GM13976 (cell line): ENCODE measurements at regions not wholly inside any gene's neighbourhood (a gene's known extent, or its start where the extent isn't known, plus 50 kb on each side); places are given as distances from the start of the nearest gene placed in this dataset.
A peak's percentile ranks its signal among the peaks of the same experiment; 100 is the strongest.

ENCODE experiments used
- DNase-seq: peaks from one replicate; pipeline ENCODE4 v3.0.0; 2012; ENCODE audit warnings: low spot score
- CTCF ChIP-seq: IDR thresholded peaks from 2 replicates; pipeline ENCODE4 v1.5.1; 2012; ENCODE audit warnings: borderline replicate concordance, mild to moderate bottlenecking; ENCODE audit not compliant: insufficient read depth; ENCODE audit errors: extremely low read depth, missing control alignments, control extremely low read depth
- in situ Hi-C: fragments of 300-500 bp; cut with MboI; formaldehyde crosslinking; loops from one replicate; pipeline ENCODE4 v1.12.0; 2022; ENCODE audit warnings: low sequenced_read_pairs, mixed read lengths, inconsistent platforms; ENCODE audit not compliant: unreplicated experiment

GRCh38 chr15:92714077-92714476 is 58.5 kb upstream of the FAM174B start:
- DNase-seq, result peak; percentile 36
- in situ Hi-C loops, result loop anchor here (10.0 to 25.0 kb wide), 3 partner anchors 99 to 627 kb away; partner anchors contain the start of gene ST8SIA2
- TF ChIP-seq CTCF, result no peak

DNA sequence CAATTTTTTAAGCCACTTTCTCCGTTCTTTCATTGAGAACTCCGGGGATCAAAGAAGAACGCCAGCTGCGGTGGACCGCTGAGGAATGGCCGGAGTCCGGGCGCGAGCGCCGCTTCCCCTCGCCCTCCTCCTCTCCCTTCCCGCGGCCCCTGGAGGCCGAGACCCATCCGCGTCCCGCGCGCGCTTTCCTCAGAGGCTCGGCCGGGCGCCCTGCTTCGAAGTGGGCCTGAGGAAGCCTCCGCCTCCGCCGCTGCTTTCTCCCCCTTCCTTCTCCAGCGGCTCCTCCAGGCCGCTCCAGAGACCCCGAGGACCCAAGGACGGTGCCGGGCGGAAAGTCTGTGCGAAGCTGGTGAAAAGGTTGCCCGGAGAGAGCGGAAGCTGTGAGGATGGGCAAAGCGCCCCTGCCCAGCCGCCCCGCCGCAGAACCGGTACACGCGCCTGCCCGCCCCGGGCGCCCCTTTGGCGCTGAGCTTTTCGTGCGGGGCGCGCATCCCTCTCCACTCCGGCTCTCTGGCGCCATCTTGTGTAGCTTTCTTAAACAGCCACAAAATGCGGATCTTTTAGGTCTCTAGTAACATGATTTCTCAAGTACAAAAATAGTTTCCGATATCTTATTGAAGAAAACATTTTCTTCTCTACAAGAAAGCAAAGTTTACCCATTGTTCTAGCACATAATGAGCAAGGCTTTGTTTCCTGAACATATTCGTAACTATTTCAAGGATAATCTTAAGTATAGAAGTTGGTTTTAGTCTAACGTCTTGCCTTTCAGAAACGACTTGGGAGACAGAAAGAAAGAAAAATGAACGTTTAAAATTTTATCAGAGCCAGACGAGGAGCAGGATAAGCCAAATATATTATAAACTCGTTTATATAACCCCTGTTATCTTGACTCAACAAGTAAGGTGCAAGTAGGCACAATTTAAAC is 59.2 kb upstream of the FAM174B start:
- peak; percentile 84 for DNase-seq
- TF ChIP-seq CTCF, result peak; percentile 75
- in situ Hi-C loops, result loop anchor here (5.0 to 25.0 kb wide), 4 partner anchors 100 to 627 kb away; partner anchors contain the start of gene ST8SIA2

DNA sequence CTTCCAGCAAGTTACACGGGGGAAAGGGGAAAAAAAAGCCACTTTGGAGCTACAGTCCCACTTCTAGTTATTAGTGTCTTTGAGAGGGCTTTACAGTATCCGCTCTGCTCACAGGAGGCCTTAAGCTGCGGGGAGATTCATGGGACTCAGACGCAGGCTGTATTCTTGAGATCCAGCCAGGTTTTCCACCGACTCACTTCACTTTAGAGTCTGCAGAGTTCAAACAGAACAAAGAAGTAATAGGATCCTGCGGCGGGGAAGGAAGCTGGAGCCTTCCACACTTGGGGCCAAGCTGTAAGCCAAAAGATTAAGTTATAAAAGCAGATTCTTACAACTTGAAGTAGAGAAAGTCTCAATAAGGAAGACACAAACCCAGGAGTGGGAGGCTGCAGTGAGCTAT is 60.2 kb upstream of the FAM174B start:
- DNase-seq, result no peak
- in situ Hi-C loops, result loop anchor here (5.0 to 25.0 kb wide), 4 partner anchors 101 to 628 kb away; partner anchors contain the start of gene ST8SIA2
- TF ChIP-seq CTCF, result no peak

DNA sequence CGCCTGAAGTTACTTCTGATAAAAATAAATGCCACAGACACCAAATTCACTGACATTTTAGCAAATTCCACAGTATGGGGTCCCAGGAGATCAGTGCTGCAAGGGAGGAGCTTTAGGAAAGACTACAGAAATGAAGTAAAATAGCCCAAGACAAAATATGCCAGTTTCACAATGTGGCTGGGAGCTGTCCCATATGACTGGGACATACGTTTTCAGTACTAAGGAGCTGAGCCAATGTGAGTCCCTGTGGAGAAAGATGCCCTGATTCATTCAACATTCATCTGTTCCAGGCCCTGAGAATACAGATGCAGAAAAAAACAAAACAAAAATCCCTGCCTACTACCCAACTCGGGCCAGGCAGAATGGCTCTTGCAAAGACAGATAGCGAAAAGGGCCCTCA is 63.4 kb upstream of the FAM174B start:
- no peak for TF ChIP-seq CTCF
- no peak for DNase-seq
- in situ Hi-C loops, result loop anchor here (5.0 to 25.0 kb wide), 4 partner anchors 104 to 632 kb away; partner anchors contain the start of gene ST8SIA2

GRCh38 chr15:92724144-92724543 is 68.6 kb upstream of the FAM174B start:
- in situ Hi-C loops, result loop anchor here (25.0 kb wide), 2 partner anchors 337 to 637 kb away; partner anchors contain the start of gene ST8SIA2
- no peak for DNase-seq
- TF ChIP-seq CTCF, result no peak

GRCh38 chr15:92725171-92725570 is 69.6 kb upstream of the FAM174B start:
- in situ Hi-C loops, result no loop called here
- DNase-seq, result no peak
- TF ChIP-seq CTCF, result no peak
